ENCODE measurements at regions not wholly inside any gene's neighbourhood (a gene's known extent, or its start where the extent isn't known, plus 50 kb on each side); places are given as distances from the start of the nearest gene placed in this dataset.

DNA sequence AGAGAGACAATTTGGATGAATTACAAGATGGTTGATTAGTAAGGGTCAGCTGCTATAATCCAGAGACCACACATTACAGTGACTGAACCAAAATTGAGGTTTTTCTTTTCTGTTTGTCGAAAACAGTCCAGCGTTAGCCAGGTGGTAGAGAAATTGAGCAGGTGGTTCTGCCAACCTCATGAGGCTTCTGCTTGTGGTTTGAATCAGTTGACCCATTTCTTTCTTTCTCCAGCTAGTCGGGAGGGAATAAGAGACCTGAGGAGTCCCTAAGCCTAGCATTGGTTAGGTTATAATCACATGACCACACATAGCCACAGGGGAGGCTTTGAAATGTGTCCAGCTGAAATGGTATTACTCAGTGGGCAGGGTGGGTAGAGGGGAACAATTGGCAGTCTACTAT is 504.6 kb downstream of the HS3ST4 start:
- no peaks in the 10 kb centered on the region for H4K20me1 ChIP-seq (ENCODE audit: insufficient read depth)
- ChIA-PET POLR2A (no interaction called here), CTCF (no interaction called here), RAD21 (ENCODE audit: low non-redundant PET in 1 of 2, low total read pairs in 2 of 2, uncharacterized antibody in 2 of 2, unreplicated experiment in 2 of 2) (no interaction called here)
- no peak overlapping the region for H3K4me3 ChIP-seq (replicated peaks in 1 of 2; ENCODE audit: low read depth in 1 of 2, low read length in 2 of 2)
- H3K27me3 ChIP-seq (ENCODE audit: insufficient read depth, low read length) = no peaks in the 10 kb centered on the region
- intact Hi-C loops (cut with micrococcal nuclease) = no loop called here
- no peaks in the 10 kb centered on the region for H3K36me3 ChIP-seq (ENCODE audit: control insufficient read depth in 1 of 2, insufficient read depth in 2 of 2, low read length in 2 of 2)
- H3K4me2 ChIP-seq (ENCODE audit: low read length) = no peak overlapping the region
- TF ChIP-seq ZNF274 (IDR thresholded peaks at IDR 0.05; ENCODE audit: low read depth, low read length) (no peak), CBX3 (IDR thresholded peaks at IDR 0.05; ENCODE audit: low read depth) (no peak), SP1 (IDR thresholded peaks at IDR 0.05; ENCODE audit: low read depth) (no peak), JUND (IDR thresholded peaks at IDR 0.05) (no peak), POLR2A (IDR thresholded peaks at IDR 0.05; ENCODE audit: borderline replicate concordance, extremely low read depth, insufficient read depth, insufficient read length) (no peak), TCF7L2 (IDR thresholded peaks at IDR 0.05; ENCODE audit: borderline replicate concordance, extremely low read depth, insufficient read depth, insufficient read length) (no peak), RAD21 (IDR thresholded peaks at IDR 0.05; ENCODE audit: low read depth) (no peak)
- TF ChIP-seq, protein P1, sequence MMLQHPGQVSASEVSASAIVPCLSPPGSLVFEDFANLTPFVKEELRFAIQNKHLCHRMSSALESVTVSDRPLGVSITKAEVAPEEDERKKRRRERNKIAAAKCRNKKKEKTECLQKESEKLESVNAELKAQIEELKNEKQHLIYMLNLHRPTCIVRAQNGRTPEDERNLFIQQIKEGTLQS (IDR thresholded peaks at IDR 0.05) = no peak
- TF ChIP-seq, protein P2, sequence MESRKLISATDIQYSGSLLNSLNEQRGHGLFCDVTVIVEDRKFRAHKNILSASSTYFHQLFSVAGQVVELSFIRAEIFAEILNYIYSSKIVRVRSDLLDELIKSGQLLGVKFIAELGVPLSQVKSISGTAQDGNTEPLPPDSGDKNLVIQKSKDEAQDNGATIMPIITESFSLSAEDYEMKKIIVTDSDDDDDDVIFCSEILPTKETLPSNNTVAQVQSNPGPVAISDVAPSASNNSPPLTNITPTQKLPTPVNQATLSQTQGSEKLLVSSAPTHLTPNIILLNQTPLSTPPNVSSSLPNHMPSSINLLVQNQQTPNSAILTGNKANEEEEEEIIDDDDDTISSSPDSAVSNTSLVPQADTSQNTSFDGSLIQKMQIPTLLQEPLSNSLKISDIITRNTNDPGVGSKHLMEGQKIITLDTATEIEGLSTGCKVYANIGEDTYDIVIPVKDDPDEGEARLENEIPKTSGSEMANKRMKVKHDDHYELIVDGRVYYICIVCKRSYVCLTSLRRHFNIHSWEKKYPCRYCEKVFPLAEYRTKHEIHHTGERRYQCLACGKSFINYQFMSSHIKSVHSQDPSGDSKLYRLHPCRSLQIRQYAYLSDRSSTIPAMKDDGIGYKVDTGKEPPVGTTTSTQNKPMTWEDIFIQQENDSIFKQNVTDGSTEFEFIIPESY (IDR thresholded peaks at IDR 0.05; ENCODE audit: extremely low read depth, insufficient replicate concordance, low read length) = no peak
- no TSS peak for BruUV-seq (replicated peaks)
- no peak for ATAC-seq
- no peak overlapping the region for H3K9ac ChIP-seq (ENCODE audit: low read length)
- H3K79me2 ChIP-seq (ENCODE audit: insufficient read depth, low read length) = no peaks in the 10 kb centered on the region
- no peak for DNase-seq (ENCODE audit: low read depth, low spot score)
- no peaks in the 10 kb centered on the region for H3K4me1 ChIP-seq (ENCODE audit: control insufficient read depth in 1 of 2, insufficient read depth in 2 of 2, low read length in 2 of 2)
- H3K9me3 ChIP-seq (ENCODE audit: control insufficient read depth in 1 of 2, insufficient read depth in 1 of 2, low read depth in 1 of 2, low read length in 2 of 2) = peaks cover 0 to 15% of the 10 kb centered on the region in 2 experiments; a peak in 2 of 4 replicates
- H3K9me2 ChIP-seq (ENCODE audit: insufficient read depth) = no peaks in the 10 kb centered on the region
- no peak overlapping the region for H2AFZ ChIP-seq (ENCODE audit: low read depth, low read length, poor library complexity, severe bottlenecking)
- no peak overlapping the region for H3K27ac ChIP-seq (ENCODE audit: low read depth, low read length)

DNA sequence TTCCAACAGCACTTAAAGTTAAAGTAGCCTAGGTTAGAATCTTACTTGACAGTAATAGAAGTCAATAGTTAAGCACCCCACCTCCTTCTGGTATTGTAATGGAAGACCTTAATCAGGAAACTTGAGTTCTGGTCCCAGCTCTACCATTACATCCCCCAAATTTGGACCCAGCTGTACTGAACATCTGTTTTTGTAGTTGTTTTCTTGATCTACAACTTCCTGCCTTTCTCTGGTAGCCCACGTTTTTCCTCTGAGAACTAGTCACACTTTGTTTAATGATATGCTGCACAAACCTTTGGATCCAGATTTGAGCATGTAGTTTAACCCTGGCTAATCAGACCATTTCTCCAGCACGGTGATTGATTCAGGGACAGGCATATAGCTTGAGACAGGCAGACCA is 505.0 kb downstream of the HS3ST4 start:
- H3K4me2 ChIP-seq (ENCODE audit: low read length) = no peak overlapping the region
- ATAC-seq (no peak), DNase-seq (ENCODE audit: low read depth, low spot score) (no peak)
- H3K27me3 ChIP-seq (ENCODE audit: insufficient read depth, low read length) = no peaks in the 10 kb centered on the region
- H3K9me3 ChIP-seq (ENCODE audit: control insufficient read depth in 1 of 2, insufficient read depth in 1 of 2, low read depth in 1 of 2, low read length in 2 of 2) = peaks cover 0 to 15% of the 10 kb centered on the region in 2 experiments; a peak in 2 of 4 replicates
- ChIA-PET POLR2A (no interaction called here), CTCF (no interaction called here), RAD21 (ENCODE audit: low non-redundant PET in 1 of 2, low total read pairs in 2 of 2, uncharacterized antibody in 2 of 2, unreplicated experiment in 2 of 2) (no interaction called here)
- BruUV-seq (replicated peaks) = no TSS peak
- no peaks in the 10 kb centered on the region for H3K4me1 ChIP-seq (ENCODE audit: control insufficient read depth in 1 of 2, insufficient read depth in 2 of 2, low read length in 2 of 2)
- H3K9ac ChIP-seq (ENCODE audit: low read length) = no peak overlapping the region
- no peaks in the 10 kb centered on the region for H3K9me2 ChIP-seq (ENCODE audit: insufficient read depth)
- H2AFZ ChIP-seq (ENCODE audit: low read depth, low read length, poor library complexity, severe bottlenecking) = no peak overlapping the region
- no peak overlapping the region for H3K27ac ChIP-seq (ENCODE audit: low read depth, low read length)
- H4K20me1 ChIP-seq (ENCODE audit: insufficient read depth) = no peaks in the 10 kb centered on the region
- no peak overlapping the region for H3K4me3 ChIP-seq (replicated peaks in 1 of 2; ENCODE audit: low read depth in 1 of 2, low read length in 2 of 2)
- H3K36me3 ChIP-seq (ENCODE audit: control insufficient read depth in 1 of 2, insufficient read depth in 2 of 2, low read length in 2 of 2) = no peaks in the 10 kb centered on the region
- H3K79me2 ChIP-seq (ENCODE audit: insufficient read depth, low read length) = no peaks in the 10 kb centered on the region
- intact Hi-C loops (cut with micrococcal nuclease) = no loop called here
- TF ChIP-seq, protein P3, sequence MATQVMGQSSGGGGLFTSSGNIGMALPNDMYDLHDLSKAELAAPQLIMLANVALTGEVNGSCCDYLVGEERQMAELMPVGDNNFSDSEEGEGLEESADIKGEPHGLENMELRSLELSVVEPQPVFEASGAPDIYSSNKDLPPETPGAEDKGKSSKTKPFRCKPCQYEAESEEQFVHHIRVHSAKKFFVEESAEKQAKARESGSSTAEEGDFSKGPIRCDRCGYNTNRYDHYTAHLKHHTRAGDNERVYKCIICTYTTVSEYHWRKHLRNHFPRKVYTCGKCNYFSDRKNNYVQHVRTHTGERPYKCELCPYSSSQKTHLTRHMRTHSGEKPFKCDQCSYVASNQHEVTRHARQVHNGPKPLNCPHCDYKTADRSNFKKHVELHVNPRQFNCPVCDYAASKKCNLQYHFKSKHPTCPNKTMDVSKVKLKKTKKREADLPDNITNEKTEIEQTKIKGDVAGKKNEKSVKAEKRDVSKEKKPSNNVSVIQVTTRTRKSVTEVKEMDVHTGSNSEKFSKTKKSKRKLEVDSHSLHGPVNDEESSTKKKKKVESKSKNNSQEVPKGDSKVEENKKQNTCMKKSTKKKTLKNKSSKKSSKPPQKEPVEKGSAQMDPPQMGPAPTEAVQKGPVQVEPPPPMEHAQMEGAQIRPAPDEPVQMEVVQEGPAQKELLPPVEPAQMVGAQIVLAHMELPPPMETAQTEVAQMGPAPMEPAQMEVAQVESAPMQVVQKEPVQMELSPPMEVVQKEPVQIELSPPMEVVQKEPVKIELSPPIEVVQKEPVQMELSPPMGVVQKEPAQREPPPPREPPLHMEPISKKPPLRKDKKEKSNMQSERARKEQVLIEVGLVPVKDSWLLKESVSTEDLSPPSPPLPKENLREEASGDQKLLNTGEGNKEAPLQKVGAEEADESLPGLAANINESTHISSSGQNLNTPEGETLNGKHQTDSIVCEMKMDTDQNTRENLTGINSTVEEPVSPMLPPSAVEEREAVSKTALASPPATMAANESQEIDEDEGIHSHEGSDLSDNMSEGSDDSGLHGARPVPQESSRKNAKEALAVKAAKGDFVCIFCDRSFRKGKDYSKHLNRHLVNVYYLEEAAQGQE (IDR thresholded peaks at IDR 0.05; ENCODE audit: low read depth) = no peak
- TF ChIP-seq FOSL1 (IDR thresholded peaks at IDR 0.05; ENCODE audit: low read depth) (no peak), SRF (IDR thresholded peaks at IDR 0.05; ENCODE audit: low read depth) (no peak), EZH2phosphoT487 (IDR thresholded peaks at IDR 0.05; ENCODE audit: borderline replicate concordance) (no peak), JUND (IDR thresholded peaks at IDR 0.05) (no peak), ZFX (IDR thresholded peaks at IDR 0.05) (no peak)
- TF ChIP-seq, protein P4, sequence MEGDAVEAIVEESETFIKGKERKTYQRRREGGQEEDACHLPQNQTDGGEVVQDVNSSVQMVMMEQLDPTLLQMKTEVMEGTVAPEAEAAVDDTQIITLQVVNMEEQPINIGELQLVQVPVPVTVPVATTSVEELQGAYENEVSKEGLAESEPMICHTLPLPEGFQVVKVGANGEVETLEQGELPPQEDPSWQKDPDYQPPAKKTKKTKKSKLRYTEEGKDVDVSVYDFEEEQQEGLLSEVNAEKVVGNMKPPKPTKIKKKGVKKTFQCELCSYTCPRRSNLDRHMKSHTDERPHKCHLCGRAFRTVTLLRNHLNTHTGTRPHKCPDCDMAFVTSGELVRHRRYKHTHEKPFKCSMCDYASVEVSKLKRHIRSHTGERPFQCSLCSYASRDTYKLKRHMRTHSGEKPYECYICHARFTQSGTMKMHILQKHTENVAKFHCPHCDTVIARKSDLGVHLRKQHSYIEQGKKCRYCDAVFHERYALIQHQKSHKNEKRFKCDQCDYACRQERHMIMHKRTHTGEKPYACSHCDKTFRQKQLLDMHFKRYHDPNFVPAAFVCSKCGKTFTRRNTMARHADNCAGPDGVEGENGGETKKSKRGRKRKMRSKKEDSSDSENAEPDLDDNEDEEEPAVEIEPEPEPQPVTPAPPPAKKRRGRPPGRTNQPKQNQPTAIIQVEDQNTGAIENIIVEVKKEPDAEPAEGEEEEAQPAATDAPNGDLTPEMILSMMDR (IDR thresholded peaks at IDR 0.05 in 2 of 3, conservative IDR thresholded peaks at IDR 0.05 in 1 of 3; ENCODE audit: borderline replicate concordance in 1 of 3, insufficient read depth in 1 of 3, low read depth in 2 of 3, low read length in 2 of 3) = no peak
